ENCODE measurements at regions not wholly inside any gene's neighbourhood (a gene's known extent, or its start where the extent isn't known, plus 50 kb on each side); places are given as distances from the start of the nearest gene placed in this dataset.

DNA sequence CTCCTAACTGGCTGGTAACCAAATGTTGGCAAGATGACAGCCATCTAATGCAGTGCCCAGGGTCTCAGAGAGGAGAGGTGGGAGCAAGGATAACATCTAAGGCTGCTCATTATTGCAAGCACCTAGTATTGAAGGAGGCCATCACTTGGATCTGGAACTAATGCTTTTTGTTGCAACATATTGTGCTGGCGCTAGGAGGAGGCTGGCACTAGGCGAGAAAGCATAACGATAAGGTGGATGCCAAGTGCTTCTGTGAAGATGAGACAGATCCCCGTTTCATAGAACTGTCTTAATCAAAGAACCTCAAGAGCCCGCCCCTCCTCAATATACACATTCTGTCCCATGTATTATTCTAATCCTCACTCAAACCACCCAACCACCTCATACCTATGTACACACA, 774.0 kb downstream of the VRK1 start:
- Histone ChIP-seq H3K27ac (no peak overlapping the region), H3K36me3 (ENCODE audit: control insufficient read depth, insufficient read depth, low read length) (no peaks in the 10 kb centered on the region), H3K9me3 (ENCODE audit: control insufficient read depth, low read length) (no peaks in the 10 kb centered on the region), H3K4me1 (no peaks in the 10 kb centered on the region), H3K4me2 (ENCODE audit: low read length) (no peak overlapping the region), H3K79me2 (no peaks in the 10 kb centered on the region), H2AFZ (no peak overlapping the region), H3K4me3 (ENCODE audit: low read depth, low read length) (no peak overlapping the region), H3K27me3 (ENCODE audit: control insufficient read depth, insufficient read depth, low read length) (no peaks in the 10 kb centered on the region), H3K9ac (no peak overlapping the region)
- no peak for TF ChIP-seq CTCF (IDR thresholded peaks at IDR 0.05)

GRCh38 chr14:97571866-97572555, 774.8 kb downstream of the VRK1 start:
- no peak overlapping the region for H2AFZ ChIP-seq
- no peaks in the 10 kb centered on the region for H3K36me3 ChIP-seq (ENCODE audit: control insufficient read depth, insufficient read depth, low read length)
- H3K4me1 ChIP-seq: no peaks in the 10 kb centered on the region
- no peak overlapping the region for H3K4me3 ChIP-seq (ENCODE audit: low read depth, low read length)
- H3K27ac ChIP-seq: no peak overlapping the region
- H3K27me3 ChIP-seq (ENCODE audit: control insufficient read depth, insufficient read depth, low read length): no peaks in the 10 kb centered on the region
- H3K79me2 ChIP-seq: no peaks in the 10 kb centered on the region
- no peak for TF ChIP-seq CTCF (IDR thresholded peaks at IDR 0.05)
- H3K4me2 ChIP-seq (ENCODE audit: low read length): no peak overlapping the region
- no peaks in the 10 kb centered on the region for H3K9me3 ChIP-seq (ENCODE audit: control insufficient read depth, low read length)
- H3K9ac ChIP-seq: no peak overlapping the region

GRCh38 chr14:97572583-97573458, 775.6 kb downstream of the VRK1 start:
- no peaks in the 10 kb centered on the region for H3K27me3 ChIP-seq (ENCODE audit: control insufficient read depth, insufficient read depth, low read length)
- H3K9ac ChIP-seq: no peak overlapping the region
- no peaks in the 10 kb centered on the region for H3K36me3 ChIP-seq (ENCODE audit: control insufficient read depth, insufficient read depth, low read length)
- H2AFZ ChIP-seq: no peak overlapping the region
- H3K4me2 ChIP-seq (ENCODE audit: low read length): no peak overlapping the region
- H3K79me2 ChIP-seq: no peaks in the 10 kb centered on the region
- no peak for TF ChIP-seq CTCF (IDR thresholded peaks at IDR 0.05)
- no peak overlapping the region for H3K27ac ChIP-seq
- H3K4me1 ChIP-seq: no peaks in the 10 kb centered on the region
- H3K9me3 ChIP-seq (ENCODE audit: control insufficient read depth, low read length): no peaks in the 10 kb centered on the region
- no peak overlapping the region for H3K4me3 ChIP-seq (ENCODE audit: low read depth, low read length)

GRCh38 chr14:97575677-97576076, 778.5 kb downstream of the VRK1 start:
- Histone ChIP-seq H3K4me1 (no peaks in the 10 kb centered on the region), H3K9me3 (ENCODE audit: control insufficient read depth, low read length) (no peaks in the 10 kb centered on the region), H3K4me3 (ENCODE audit: low read depth, low read length) (no peak overlapping the region), H3K36me3 (ENCODE audit: control insufficient read depth, insufficient read depth, low read length) (no peaks in the 10 kb centered on the region), H2AFZ (no peak overlapping the region), H3K9ac (no peak overlapping the region), H3K79me2 (no peaks in the 10 kb centered on the region), H3K4me2 (ENCODE audit: low read length) (no peak overlapping the region), H3K27ac (no peak overlapping the region), H3K27me3 (ENCODE audit: control insufficient read depth, insufficient read depth, low read length) (no peaks in the 10 kb centered on the region)
- no peak for TF ChIP-seq CTCF (IDR thresholded peaks at IDR 0.05)
